NCI-H526 treated with DMSO at 0.1 percent for 48 hours (cell line): ENCODE measurements at regions not wholly inside any gene's neighbourhood (a gene's known extent, or its start where the extent isn't known, plus 50 kb on each side); places are given as distances from the start of the nearest gene placed in this dataset.

ENCODE experiments used
- DNase-seq: peaks from one replicate; lab custom pipeline; 2025; lab: John Stamatoyannopoulos, UW

DNA sequence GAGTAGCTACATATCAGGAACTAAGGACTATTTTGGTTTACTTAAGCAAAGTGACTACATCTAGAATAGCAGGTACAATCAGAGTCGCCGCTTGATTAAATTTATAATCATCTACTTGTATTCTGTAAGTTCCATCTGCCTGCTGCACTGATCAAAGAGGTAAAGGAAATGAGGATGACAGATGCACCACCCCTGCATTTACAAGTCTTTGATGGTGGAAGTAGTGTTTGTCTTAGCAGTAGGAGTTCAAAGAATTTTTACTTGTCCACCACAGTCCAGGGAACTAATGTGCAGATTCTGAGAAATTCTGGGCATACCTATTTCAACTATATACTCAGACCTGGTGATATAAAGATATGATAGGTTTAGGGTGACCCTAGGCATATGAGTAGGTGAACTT is 184.1 kb upstream of the IVNS1ABP start:
- peak; percentile 47 for DNase-seq

DNA sequence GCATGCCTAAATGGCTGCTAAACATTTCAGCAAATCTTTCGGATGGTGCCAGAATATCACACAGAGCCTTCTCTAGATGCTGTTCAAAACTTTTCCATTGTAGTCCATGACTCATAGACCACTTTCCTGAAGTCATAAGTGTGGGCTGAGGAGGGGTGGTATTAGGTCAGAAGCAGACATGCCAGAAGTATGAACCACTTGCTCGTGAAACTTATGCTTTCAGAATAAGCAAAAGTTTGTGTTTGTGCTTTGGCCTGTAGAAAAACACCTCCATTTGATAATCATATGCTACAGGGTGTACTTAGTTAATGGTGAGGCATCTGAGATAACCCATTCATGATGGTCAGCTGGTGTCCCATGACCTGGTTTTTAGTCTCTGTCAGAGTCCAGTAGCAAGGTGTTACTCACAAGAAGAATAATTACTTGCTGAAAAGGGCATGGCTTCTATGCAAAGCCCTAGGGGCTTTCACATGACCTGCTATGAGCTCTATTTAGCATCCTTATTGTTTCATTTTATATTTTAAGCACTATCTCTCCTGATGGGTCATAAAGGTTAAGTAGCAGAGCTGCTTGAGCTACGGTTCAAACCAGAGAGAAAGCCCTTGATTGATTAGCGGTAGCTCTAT is 183.1 kb upstream of the IVNS1ABP start:
- DNase-seq = no peak

DNA sequence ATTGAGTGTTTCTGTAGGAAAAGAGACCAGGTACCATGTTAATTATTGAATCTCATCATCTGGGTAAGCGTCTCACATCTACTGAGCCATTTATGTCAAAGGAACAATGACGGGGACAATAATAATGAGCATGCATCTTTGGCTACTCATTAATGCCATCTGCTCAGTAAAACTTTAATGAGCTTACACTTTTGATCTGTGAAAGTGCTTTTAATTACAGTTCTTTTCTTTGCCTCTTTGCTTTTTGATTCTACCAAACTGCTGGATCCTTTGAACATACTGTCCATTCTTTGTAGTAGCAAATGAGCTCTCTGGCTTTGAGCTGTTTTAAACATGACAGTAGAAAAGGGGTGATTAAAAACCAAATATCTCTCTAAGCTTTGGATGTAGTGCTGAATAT is 181.2 kb upstream of the IVNS1ABP start:
- no peak for DNase-seq

DNA sequence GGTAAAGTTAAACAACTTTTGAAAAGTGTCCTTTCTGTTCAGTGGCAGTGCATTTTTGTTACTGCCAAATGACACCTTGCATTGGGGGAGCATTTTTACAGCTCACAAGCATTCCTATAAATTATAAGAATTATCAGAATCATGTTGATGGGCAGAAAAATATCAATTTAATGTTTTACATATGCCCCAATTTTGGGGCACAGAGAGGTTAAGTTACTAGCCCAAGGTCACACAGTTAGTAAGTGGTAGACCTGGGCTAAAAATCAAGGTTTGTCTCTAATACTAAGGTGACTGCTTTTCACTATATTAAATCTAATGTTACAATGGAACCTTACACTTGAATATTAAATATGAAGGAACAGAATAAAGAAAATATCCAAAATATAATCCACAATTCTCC is 180.1 kb upstream of the IVNS1ABP start:
- DNase-seq = no peak

DNA sequence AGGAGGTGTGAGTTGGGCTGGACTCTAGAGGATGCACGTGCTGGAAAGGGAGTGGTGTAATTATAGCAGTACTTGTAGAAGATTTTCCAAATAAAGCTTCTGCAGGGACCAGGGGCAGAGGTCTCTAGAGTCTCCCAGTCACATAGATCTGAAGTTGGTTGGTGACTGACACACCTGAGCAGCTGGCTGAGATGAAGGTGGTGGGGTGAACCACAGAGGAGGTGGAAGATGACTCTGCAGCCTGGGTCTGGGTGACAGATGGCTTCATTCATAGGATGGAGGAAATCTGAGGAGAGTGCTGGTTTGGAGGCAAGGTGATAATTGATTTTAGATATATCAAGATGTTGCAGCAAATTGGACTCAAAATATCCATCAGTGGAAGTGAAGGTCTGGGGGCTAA is 178.9 kb upstream of the IVNS1ABP start:
- DNase-seq = no peak

DNA sequence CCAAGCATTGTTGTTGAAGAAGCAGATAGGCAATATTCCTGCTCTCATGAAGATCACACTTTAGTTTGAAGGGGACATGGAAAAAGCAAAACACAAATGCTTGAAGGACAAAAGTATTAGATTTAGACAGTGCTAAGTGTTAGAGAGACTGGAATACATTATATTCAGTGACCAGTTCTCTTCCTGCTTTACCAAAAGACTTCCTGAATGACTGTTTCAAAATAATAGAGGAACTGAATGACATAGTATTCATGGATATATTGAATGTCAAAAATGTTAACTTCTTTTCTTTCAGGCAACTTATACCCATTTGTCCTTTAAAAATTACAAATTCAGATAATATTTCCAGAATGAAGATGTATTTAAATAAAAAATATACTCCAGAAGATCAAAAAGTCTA is 178.0 kb upstream of the IVNS1ABP start:
- DNase-seq = no peak

DNA sequence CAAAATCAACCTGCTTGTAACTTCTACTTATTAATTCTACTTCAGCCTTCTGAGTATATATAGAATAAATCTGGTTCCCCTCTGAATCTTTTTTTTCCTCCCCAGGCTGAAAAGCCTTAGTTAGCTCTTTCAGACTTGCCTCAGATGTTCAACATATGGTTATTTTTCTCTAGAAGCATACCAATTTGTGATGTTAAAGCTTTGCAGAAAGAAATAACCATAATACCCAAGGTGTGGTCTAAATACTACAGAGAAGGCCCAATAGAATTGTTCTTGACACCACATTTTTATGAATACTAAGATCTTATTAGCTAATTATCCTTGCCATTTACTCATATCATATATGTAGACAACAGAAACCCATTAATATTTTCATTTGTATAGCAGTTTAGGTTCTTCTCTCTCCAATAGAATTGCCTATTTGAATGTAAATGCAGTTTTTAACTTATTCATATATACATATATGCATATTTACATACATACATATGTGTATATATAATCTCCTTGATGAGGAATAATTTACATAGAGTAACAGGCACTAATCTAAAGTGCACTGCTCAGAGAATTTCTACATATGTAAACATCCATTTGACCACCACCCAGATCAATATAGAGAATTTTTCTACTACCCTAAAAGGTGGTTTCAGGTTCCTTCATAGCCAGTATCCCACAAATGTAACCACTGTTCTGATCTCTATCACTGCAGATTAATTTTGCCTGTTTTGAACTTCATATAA is 175.2 kb upstream of the IVNS1ABP start:
- peak; percentile 49 for DNase-seq

DNA sequence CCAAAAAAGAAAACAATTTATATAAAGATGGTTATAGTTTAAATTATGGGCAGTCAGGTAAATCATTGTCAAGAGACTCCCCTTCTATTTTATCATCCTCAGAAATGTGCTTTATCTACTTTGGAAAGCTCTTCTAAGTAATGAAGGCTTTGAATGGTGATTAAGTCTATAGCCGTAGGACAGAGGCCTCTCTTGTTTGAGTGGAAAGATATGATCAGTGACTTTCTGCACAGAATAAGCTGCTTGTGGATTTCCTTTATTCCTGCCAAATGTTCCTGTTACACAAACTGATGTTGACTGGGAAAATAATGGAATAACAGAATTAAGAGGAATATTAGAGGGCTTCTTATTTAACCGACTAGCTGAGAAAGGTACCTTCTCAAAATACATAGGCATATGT is 174.6 kb upstream of the IVNS1ABP start:
- no peak for DNase-seq

DNA sequence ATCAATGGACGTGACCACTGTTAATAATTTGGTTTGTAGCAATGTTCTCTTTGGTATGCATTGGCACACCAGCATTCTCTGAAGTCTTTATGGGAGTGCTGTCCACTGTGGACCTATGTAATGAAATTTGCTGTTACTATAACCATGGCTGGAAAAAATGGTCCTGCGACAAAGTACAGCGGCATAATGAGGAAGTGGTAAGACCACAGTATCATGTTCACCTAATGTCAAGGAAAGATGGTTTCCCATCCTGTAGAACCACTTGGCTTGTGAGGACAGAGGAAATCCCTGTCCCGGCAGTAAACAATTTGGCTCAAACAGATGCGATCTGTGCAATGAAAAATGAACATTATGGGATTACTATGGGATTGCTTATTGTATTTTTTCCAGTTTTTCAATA is 173.9 kb upstream of the IVNS1ABP start:
- no peak for DNase-seq

DNA sequence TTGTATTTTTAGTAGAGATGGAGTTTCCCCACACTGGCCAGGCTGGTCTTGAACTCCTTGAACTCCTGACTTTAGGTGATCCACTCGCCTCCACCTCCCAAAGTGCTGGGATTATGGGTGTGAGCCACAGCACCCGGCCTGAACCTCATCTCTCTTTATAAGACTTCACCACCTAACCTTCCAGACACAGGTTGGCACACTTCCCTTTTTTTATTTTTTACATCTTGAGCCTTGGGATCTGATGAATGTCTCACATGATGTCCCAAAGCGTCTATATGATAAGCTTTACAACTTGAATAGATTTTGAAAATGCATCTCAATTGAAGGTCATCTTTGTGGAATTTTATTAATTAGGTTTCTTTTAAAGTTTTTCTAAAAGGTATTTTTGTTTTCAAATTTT is 172.4 kb upstream of the IVNS1ABP start:
- DNase-seq = no peak

DNA sequence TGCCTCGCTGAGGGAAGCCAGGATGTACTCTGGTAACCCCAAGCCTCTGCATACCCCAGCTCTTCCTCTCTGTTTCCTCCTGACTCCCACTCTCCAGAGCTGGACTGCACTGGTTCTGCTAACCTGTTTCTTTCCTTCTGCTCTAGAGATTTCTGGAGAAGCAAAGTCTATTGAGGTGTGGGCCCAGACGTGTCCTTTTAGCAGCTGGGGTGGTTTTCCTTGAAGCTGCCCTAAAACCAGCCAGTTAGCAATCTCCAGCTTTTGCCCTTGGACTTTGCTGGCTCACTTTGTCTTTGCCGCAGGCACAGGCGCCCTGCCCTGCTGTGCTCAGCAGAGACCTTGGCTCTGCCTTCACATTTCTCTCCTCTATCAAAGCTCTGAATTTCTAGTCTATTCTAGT is 171.8 kb upstream of the IVNS1ABP start:
- no peak for DNase-seq

DNA sequence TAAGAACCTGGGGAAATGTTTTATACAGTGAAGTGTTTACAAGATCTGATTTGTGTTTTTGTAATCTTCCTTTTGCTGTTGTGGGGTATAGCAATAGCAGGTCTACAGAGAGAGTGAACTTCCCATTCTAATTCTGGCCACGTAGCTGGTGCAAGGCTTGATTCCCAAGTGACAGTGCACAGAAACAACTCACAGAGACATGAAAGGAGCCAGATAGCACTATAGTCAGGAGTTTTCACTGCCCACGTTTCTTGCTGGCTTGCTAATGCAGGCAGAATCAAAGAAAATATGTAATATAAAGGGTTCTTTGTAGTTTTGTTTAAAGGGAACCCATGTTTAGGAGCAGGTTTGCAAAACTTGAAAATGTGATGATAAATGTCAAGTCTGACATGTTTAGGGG is 170.9 kb upstream of the IVNS1ABP start:
- DNase-seq = no peak

DNA sequence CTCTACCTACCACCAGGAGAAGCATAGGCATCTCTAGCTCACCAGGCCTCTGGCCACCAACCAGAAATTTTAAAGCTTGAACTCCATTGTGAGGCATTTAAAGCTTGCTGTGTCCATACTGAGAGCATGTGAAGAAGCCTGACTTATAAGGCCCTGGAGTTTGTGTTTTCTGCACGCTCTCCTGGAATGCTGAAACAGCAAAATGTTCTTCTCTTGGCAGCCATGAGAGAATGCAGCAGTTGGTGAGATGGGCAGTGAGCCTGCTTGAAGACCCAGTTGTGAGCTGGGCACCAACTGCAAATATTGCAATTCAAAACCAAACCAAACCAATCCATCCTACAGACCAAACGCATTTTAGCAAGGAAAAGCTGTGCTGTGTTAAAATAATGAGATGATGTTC is 170.0 kb upstream of the IVNS1ABP start:
- no peak for DNase-seq

DNA sequence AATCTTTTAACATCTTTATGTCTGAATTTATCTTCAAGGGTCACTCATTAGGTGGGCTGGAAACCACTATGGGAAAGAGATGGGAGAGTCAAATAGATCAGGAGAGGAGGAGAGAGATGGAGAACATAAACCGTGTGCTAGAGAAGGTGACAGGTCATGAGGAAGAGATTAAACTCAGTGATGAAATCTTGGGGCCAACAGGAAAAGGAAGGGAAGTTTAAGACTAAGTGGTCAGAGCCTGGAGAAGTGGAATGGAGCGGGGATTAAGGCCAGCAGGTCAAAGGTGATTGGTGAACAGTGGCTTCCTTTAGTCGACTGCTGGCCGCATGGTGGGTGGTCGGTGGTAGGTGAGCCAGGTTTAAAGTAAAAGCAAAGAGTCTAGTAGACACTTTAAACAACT is 169.3 kb upstream of the IVNS1ABP start:
- DNase-seq = no peak

DNA sequence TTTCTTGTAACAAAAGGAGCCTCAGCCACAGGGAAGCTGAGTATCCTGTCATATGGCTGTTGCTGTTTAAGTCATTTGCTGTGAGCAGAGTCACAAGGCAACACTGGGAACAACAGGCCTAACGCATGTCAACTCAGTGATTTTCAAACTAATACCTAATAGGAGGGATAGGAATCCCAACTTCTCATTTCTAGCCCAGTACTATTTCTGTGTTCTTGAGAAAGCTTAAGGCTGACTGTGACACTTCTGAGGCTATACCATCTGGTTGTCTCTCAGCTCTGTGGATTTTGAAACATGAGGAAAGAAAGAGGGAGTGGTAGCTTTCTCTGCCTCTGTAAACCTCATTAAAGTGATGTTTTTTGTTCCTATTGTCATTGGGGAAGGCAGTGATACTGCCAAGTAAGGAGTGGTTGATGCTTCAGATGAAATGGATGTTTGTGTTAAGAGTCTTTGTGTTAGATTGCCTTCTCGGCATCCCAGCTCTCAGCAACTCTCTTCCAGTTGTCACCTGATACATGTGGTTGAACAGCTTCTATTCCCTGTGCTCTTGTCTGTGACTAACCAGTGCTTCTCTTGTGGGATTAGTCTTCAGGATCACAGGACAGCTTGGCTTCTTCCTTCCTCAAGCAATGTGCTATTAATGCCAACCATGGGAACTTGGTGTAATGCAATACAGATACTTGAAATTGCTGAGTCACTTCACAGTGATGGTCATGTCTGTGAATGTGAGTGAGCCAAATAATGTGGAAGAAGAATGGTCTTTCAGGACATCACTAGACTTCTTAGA is 166.8 kb upstream of the IVNS1ABP start:
- no peak for DNase-seq

DNA sequence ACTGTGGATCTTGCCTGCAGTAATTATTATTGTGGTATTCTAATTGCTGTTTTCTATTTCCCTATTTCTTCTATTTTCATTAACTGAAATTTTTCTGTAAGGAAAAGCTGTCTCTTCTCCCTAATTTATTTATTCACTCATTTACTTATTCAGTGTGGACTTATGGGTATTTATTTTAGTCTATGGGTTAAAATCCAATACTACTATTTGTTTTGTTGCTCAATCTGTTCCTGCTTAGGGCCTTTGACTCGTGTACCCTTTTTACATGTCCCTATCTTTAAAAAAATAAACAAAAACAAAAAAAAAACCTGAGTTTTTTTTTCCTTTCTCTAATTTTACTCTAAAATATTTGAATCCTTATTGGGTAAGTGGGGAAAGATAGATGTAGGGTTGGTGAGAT is 166.2 kb upstream of the IVNS1ABP start:
- no peak for DNase-seq

DNA sequence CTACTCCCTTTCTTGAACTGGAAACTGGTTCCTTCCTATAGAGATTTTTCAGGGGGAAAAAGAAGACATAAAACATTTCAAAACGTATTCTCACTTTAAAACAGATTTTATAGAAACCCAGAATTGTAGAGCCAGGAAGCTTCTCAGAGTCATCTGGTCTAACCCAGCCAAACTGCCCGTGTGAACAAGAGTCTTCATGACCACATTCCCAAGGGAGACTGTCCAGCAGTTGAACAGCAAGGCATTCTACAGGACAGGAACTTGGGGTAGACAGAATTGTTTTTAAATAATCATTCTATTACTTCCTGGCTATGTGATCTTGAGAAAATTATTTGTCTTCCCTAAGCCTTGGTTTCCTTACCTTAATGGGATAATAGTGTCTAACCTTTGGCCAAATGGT is 163.5 kb upstream of the IVNS1ABP start:
- DNase-seq = no peak

DNA sequence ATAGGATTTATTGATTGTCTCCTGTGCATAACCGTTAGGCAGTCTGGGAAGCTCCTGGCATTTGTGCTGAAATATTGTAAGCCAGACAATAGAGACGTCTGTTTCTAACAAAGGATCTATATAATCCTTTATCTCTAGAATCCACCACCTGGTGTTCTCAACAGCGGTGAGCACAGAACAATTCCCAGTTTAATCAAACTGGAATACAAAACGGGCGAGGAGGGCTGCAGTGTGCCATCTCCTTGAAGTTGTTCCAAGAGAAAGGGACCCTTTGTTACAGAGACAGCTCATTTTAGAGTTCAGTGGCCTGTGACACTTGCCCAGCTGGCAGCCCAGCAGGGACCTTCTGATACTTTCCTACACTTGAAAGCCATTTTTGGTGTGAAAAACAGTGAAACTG is 162.8 kb upstream of the IVNS1ABP start:
- peak; percentile 92 for DNase-seq

DNA sequence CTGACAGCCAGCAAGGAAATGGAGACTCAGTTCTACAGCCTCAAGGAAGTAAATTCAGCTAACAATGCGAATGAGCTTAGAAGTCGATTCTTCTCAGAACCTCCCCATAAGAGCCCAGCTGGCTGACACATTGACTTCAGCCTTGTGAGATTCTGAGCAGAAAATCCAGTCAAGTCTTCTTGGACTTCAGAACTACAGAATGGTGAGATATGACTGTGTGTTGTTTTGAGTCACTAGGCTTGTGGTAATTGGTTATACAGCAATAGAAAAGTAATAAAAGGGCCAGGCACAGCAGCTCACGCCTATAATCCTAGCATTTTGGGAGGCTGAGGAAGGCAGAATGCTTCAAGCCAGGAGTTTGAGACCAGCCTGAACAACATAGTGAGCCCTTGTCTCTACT is 161.8 kb upstream of the IVNS1ABP start:
- DNase-seq = no peak

DNA sequence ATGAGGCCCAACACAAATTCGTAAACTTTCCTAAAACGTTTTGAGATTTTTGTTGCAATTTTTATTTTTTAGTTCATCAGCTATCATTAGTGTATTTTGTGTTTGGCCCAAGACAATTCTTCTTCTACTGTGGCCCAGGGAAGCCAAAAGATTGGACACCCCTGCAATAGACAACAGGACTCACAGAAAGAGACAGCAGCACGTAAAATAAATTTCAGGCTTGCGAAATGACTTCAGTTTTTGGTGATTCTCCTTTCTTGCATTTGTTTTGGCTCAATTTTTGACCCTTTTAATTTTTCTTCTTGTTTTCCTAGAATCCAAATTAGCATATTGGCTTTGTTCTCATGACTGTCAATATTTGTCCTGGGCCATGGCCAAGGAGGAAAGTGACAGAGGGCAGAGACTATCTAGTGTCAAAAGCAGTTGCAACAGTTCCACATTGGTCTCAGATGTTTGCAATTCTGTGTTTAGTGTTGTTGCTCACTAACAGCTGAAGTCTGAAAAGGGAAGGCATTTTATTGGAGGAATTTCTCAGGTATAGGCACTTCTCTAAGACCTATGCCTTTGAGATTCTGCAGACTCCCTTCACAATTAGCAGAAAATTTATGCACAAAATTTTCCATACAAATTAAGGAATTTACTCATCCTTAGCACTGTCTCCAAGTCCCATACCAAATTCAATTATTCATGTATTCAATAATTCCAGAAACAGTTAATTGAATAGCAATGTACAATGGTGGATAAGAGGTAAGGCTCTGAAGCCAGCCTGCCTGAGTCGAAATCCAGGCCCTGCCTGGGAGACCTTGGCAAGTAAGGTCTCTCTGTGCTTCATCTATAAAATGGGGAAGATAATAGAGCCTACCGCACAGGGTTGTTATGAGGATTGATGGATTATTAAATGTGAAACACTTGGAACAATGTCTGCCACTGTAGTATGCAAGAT is 160.9 kb upstream of the IVNS1ABP start:
- no peak for DNase-seq

DNA sequence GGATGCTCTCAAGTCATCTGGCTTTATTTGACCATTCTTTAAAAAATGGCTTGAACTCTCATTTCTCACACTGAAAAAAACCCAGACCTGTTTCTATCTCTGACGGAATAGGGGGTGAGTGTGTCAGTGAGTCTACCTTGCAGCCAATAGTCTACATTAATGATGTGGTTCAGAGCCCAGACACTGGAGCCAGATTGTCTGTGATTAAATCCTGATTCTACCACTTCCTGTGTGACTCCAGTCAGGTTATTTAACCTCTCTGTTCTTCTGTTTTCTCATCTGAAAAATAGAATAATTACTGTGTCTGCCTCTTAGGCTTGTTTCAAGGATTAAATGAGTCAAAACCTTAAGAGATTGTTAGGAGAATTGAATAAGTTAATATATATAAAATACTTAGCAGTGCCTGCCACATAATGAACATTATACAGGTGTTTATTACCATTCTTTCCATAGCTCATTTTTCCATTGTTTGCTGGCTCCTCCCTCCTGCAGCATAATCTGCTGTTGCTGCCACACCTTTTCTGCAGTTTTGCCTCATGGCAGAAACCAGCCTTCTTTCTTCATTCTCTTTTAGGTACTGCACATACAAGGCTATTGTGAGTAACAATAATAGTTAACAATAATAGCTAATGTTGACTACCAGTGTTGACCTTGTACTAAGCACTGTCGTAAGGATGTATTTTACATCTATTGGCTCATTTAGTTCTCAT is 157.6 kb upstream of the IVNS1ABP start:
- DNase-seq = no peak

DNA sequence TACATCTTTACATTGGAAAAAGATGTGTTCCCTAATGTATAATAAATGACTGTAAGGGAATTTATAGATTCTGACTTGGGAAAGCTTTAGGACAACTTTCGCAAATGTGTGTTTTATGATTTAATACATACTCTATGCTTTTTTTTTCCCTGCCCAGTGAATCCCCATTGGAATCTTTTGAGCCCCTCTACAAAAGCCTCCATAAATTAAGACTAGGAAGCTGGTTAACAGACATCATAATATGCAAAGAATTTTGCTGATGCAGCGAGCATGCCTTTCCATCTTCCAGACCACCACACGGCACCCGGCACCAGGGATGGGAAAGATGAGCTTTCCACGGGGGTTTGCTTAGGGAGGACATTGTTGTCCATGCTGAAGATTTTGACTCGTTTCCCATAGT is 156.1 kb upstream of the IVNS1ABP start:
- no peak for DNase-seq
